ENCODE measurements at regions not wholly inside any gene's neighbourhood (a gene's known extent, or its start where the extent isn't known, plus 50 kb on each side); places are given as distances from the start of the nearest gene placed in this dataset.

- in situ Hi-C loops (cut with HindIII; ENCODE audit: low pct_unique_long_range_greater_than_20kb, low sequenced_read_pairs): no loop called here
- no peak for DNase-seq (ENCODE audit: low read depth)
These were observed 57.1 kb downstream of the FAM47B start for GRCh38 chrX:34999702-35000101.

- DNase-seq (ENCODE audit: low read depth): no peak
- in situ Hi-C loops (cut with HindIII; ENCODE audit: low pct_unique_long_range_greater_than_20kb, low sequenced_read_pairs): no loop called here
These were observed 63.8 kb downstream of the FAM47B start for GRCh38 chrX:35006361-35006760.

GRCh38 chrX:35015621-35016020, 73.0 kb downstream of the FAM47B start:
- in situ Hi-C loops (cut with HindIII; ENCODE audit: low pct_unique_long_range_greater_than_20kb, low sequenced_read_pairs): no loop called here

GRCh38 chrX:35016051-35016450, 73.5 kb downstream of the FAM47B start:
- DNase-seq (ENCODE audit: low read depth): no peak
- in situ Hi-C loops (cut with HindIII; ENCODE audit: low pct_unique_long_range_greater_than_20kb, low sequenced_read_pairs): no loop called here

More at GRCh38 chrX:35015621-35016020, 73.0 kb downstream of the FAM47B start:
- no peak for DNase-seq (ENCODE audit: low read depth)

GRCh38 chrX:35017284-35017683, 74.7 kb downstream of the FAM47B start:
- in situ Hi-C loops (cut with HindIII; ENCODE audit: low pct_unique_long_range_greater_than_20kb, low sequenced_read_pairs): no loop called here
- no peak for DNase-seq (ENCODE audit: low read depth)

- DNase-seq (ENCODE audit: low read depth): no peak
- in situ Hi-C loops (cut with HindIII; ENCODE audit: low pct_unique_long_range_greater_than_20kb, low sequenced_read_pairs): no loop called here
These were observed 81.1 kb downstream of the FAM47B start for GRCh38 chrX:35023683-35024082.

- in situ Hi-C loops (cut with HindIII; ENCODE audit: low pct_unique_long_range_greater_than_20kb, low sequenced_read_pairs): no loop called here
- no peak for DNase-seq (ENCODE audit: low read depth)
These were observed 83.2 kb downstream of the FAM47B start for GRCh38 chrX:35025820-35026219.

GRCh38 chrX:35040871-35041270, 98.3 kb downstream of the FAM47B start:
- in situ Hi-C loops (cut with HindIII; ENCODE audit: low pct_unique_long_range_greater_than_20kb, low sequenced_read_pairs): no loop called here
- no peak for DNase-seq (ENCODE audit: low read depth)

- DNase-seq (ENCODE audit: low read depth): no peak
- in situ Hi-C loops (cut with HindIII; ENCODE audit: low pct_unique_long_range_greater_than_20kb, low sequenced_read_pairs): no loop called here
These were observed 104.2 kb downstream of the FAM47B start for GRCh38 chrX:35046660-35047296.

- DNase-seq (ENCODE audit: low read depth): no peak
- in situ Hi-C loops (cut with HindIII; ENCODE audit: low pct_unique_long_range_greater_than_20kb, low sequenced_read_pairs): no loop called here
These were observed 133.5 kb downstream of the FAM47B start for GRCh38 chrX:35076061-35076460.

GRCh38 chrX:35090801-35091200, 148.2 kb downstream of the FAM47B start:
- in situ Hi-C loops (cut with HindIII; ENCODE audit: low pct_unique_long_range_greater_than_20kb, low sequenced_read_pairs): no loop called here
- DNase-seq (ENCODE audit: low read depth): no peak

- no peak for DNase-seq (ENCODE audit: low read depth)
- in situ Hi-C loops (cut with HindIII; ENCODE audit: low pct_unique_long_range_greater_than_20kb, low sequenced_read_pairs): no loop called here
These were observed 155.8 kb downstream of the FAM47B start for GRCh38 chrX:35098419-35098818.

GRCh38 chrX:35101901-35102300, 159.3 kb downstream of the FAM47B start:
- no peak for DNase-seq (ENCODE audit: low read depth)
- in situ Hi-C loops (cut with HindIII; ENCODE audit: low pct_unique_long_range_greater_than_20kb, low sequenced_read_pairs): no loop called here

GRCh38 chrX:35104626-35105025, 162.0 kb downstream of the FAM47B start:
- in situ Hi-C loops (cut with HindIII; ENCODE audit: low pct_unique_long_range_greater_than_20kb, low sequenced_read_pairs): no loop called here
- no peak for DNase-seq (ENCODE audit: low read depth)

GRCh38 chrX:35115205-35115604, 172.6 kb downstream of the FAM47B start:
- in situ Hi-C loops (cut with HindIII; ENCODE audit: low pct_unique_long_range_greater_than_20kb, low sequenced_read_pairs): no loop called here
- no peak for DNase-seq (ENCODE audit: low read depth)

- in situ Hi-C loops (cut with HindIII; ENCODE audit: low pct_unique_long_range_greater_than_20kb, low sequenced_read_pairs): no loop called here
These were observed 180.2 kb downstream of the FAM47B start for GRCh38 chrX:35122756-35123155.

GRCh38 chrX:35149517-35149916, 206.9 kb downstream of the FAM47B start:
- DNase-seq (ENCODE audit: low read depth): no peak
- in situ Hi-C loops (cut with HindIII; ENCODE audit: low pct_unique_long_range_greater_than_20kb, low sequenced_read_pairs): no loop called here

More at GRCh38 chrX:35122756-35123155, 180.2 kb downstream of the FAM47B start:
- no peak for DNase-seq (ENCODE audit: low read depth)

- in situ Hi-C loops (cut with HindIII; ENCODE audit: low pct_unique_long_range_greater_than_20kb, low sequenced_read_pairs): no loop called here
- no peak for DNase-seq (ENCODE audit: low read depth)
These were observed 207.5 kb downstream of the FAM47B start for GRCh38 chrX:35150052-35150451.

GRCh38 chrX:35150642-35151239, 208.1 kb downstream of the FAM47B start:
- no peak for DNase-seq (ENCODE audit: low read depth)
- in situ Hi-C loops (cut with HindIII; ENCODE audit: low pct_unique_long_range_greater_than_20kb, low sequenced_read_pairs): no loop called here

- DNase-seq (ENCODE audit: low read depth): peak; percentile 55
These were observed 223.4 kb downstream of the FAM47B start for GRCh38 chrX:35166023-35166422.

More at GRCh38 chrX:35166023-35166422, 223.4 kb downstream of the FAM47B start:
- in situ Hi-C loops (cut with HindIII; ENCODE audit: low pct_unique_long_range_greater_than_20kb, low sequenced_read_pairs): no loop called here
